ENCODE measurements at regions not wholly inside any gene's neighbourhood (a gene's known extent, or its start where the extent isn't known, plus 50 kb on each side); places are given as distances from the start of the nearest gene placed in this dataset.

GRCh38 chr4:132759199-132759780, 389.8 kb upstream of the PCDH10 start:
- Histone ChIP-seq H3K36me3 (no peaks in the 10 kb centered on the region), H3K4me3 (no peak overlapping the region), H3K27ac (no peak overlapping the region), H3K27me3 (replicated peaks; ENCODE audit: insufficient read depth) (no peaks in the 10 kb centered on the region), H3K9me3 (no peaks in the 10 kb centered on the region), H3K4me1 (replicated peaks) (no peaks in the 10 kb centered on the region)
- TF ChIP-seq POLR2AphosphoS5 (IDR thresholded peaks at IDR 0.05) (no peak), CTCF (IDR thresholded peaks at IDR 0.05) (no peak), POLR2A (IDR thresholded peaks at IDR 0.05) (no peak)
- no peak for DNase-seq (ENCODE audit: low spot score)
- intact Hi-C loops (cut with DNase I) = no loop called here

- H3K4me3 ChIP-seq = no peak overlapping the region
- intact Hi-C loops (cut with DNase I) = no loop called here
- no peaks in the 10 kb centered on the region for H3K27me3 ChIP-seq (replicated peaks; ENCODE audit: insufficient read depth)
- no peak overlapping the region for H3K27ac ChIP-seq
- DNase-seq (ENCODE audit: low spot score) = no peak
- 84% methylated on average over 2 of the region's 2 CpGs for whole genome bisulfite sequencing
- no peaks in the 10 kb centered on the region for H3K4me1 ChIP-seq (replicated peaks)
- H3K36me3 ChIP-seq = no peaks in the 10 kb centered on the region
- no peaks in the 10 kb centered on the region for H3K9me3 ChIP-seq
- TF ChIP-seq CTCF (IDR thresholded peaks at IDR 0.05) = no peak
- no peak for TF ChIP-seq POLR2AphosphoS5 (IDR thresholded peaks at IDR 0.05)
- no peak for TF ChIP-seq POLR2A (IDR thresholded peaks at IDR 0.05)
These were observed 385.6 kb upstream of the PCDH10 start for GRCh38 chr4:132763465-132763864.

- no peak for DNase-seq (ENCODE audit: low spot score)
- TF ChIP-seq CTCF (IDR thresholded peaks at IDR 0.05) = no peak
- no peak for TF ChIP-seq POLR2A (IDR thresholded peaks at IDR 0.05)
- no peak for TF ChIP-seq POLR2AphosphoS5 (IDR thresholded peaks at IDR 0.05)
- intact Hi-C loops (cut with DNase I) = no loop called here
- no peaks in the 10 kb centered on the region for H3K36me3 ChIP-seq
- H3K4me1 ChIP-seq (replicated peaks) = no peaks in the 10 kb centered on the region
- H3K27me3 ChIP-seq (replicated peaks; ENCODE audit: insufficient read depth) = no peaks in the 10 kb centered on the region
- H3K9me3 ChIP-seq = no peaks in the 10 kb centered on the region
- H3K4me3 ChIP-seq = no peak overlapping the region
- 58% methylated on average over 1 of the region's 1 CpG for WGBS
- no peak overlapping the region for H3K27ac ChIP-seq
These were observed 381.2 kb upstream of the PCDH10 start for GRCh38 chr4:132767901-132768300.

GRCh38 chr4:132770776-132771175, 378.3 kb upstream of the PCDH10 start:
- H3K36me3 ChIP-seq = no peaks in the 10 kb centered on the region
- no peak for DNase-seq (ENCODE audit: low spot score)
- TF ChIP-seq CTCF (IDR thresholded peaks at IDR 0.05) (no peak), POLR2A (IDR thresholded peaks at IDR 0.05) (no peak), POLR2AphosphoS5 (IDR thresholded peaks at IDR 0.05) (no peak)
- no peaks in the 10 kb centered on the region for H3K27me3 ChIP-seq (replicated peaks; ENCODE audit: insufficient read depth)
- intact Hi-C loops (cut with DNase I) = no loop called here
- H3K9me3 ChIP-seq = no peaks in the 10 kb centered on the region
- no peak overlapping the region for H3K4me3 ChIP-seq
- H3K27ac ChIP-seq = no peak overlapping the region
- H3K4me1 ChIP-seq (replicated peaks) = no peaks in the 10 kb centered on the region
- 84% methylated on average over 2 of the region's 2 CpGs for WGBS

GRCh38 chr4:132792310-132792709, 356.8 kb upstream of the PCDH10 start:
- Histone ChIP-seq H3K27ac (no peak overlapping the region), H3K4me1 (replicated peaks) (no peaks in the 10 kb centered on the region), H3K36me3 (no peaks in the 10 kb centered on the region), H3K27me3 (replicated peaks; ENCODE audit: insufficient read depth) (no peaks in the 10 kb centered on the region), H3K9me3 (no peaks in the 10 kb centered on the region), H3K4me3 (no peak overlapping the region)
- TF ChIP-seq CTCF (IDR thresholded peaks at IDR 0.05) (no peak), POLR2A (IDR thresholded peaks at IDR 0.05) (no peak), POLR2AphosphoS5 (IDR thresholded peaks at IDR 0.05) (no peak)
- no peak for DNase-seq (ENCODE audit: low spot score)
- intact Hi-C loops (cut with DNase I) = no loop called here

Data from prostate gland (tissue), 2 donors.